WERI-Rb-1 (cell line): ENCODE measurements at regions not wholly inside any gene's neighbourhood (a gene's known extent, or its start where the extent isn't known, plus 50 kb on each side); places are given as distances from the start of the nearest gene placed in this dataset.

Source experiments
- DNase-seq: peaks from one replicate; pipeline ENCODE4 v3.0.0-alpha.2; 2020
- H3K27ac ChIP-seq: fragments of 250-450 bp; sonication (Bioruptor Pico); 2 replicates; pipeline ENCODE4 v1.5.1; 2020; ENCODE audit warnings: mild to moderate bottlenecking, moderate library complexity
- H3K27me3 ChIP-seq: fragments of 250-450 bp; sonication (Bioruptor Pico); 2 replicates; pipeline ENCODE4 v1.5.1; 2021; ENCODE audit warnings: mild to moderate bottlenecking, low read depth, moderate library complexity; ENCODE audit not compliant: insufficient read depth, severe bottlenecking
- H3K36me3 ChIP-seq: fragments of 250-450 bp; sonication (Bioruptor Pico); 2 replicates; pipeline ENCODE4 v1.5.1; 2020; ENCODE audit warnings: mild to moderate bottlenecking, moderate library complexity
- H3K4me3 ChIP-seq: 2 replicates; pipeline ENCODE4 v1.5.1; 2011; ENCODE audit warnings: low read depth, mild to moderate bottlenecking, control low read depth, low read length
- H3K9me3 ChIP-seq: fragments of 250-450 bp; sonication (Bioruptor Pico); 2 replicates; pipeline ENCODE4 v1.5.1; 2021; ENCODE audit warnings: mild to moderate bottlenecking, moderate library complexity; ENCODE audit not compliant: severe bottlenecking
- CTCF ChIP-seq: IDR thresholded peaks from 2 replicates; pipeline ENCODE4 v1.5.1; 2011; ENCODE audit warnings: low read depth, mild to moderate bottlenecking, control low read depth, inconsistent platforms, low read length

DNA sequence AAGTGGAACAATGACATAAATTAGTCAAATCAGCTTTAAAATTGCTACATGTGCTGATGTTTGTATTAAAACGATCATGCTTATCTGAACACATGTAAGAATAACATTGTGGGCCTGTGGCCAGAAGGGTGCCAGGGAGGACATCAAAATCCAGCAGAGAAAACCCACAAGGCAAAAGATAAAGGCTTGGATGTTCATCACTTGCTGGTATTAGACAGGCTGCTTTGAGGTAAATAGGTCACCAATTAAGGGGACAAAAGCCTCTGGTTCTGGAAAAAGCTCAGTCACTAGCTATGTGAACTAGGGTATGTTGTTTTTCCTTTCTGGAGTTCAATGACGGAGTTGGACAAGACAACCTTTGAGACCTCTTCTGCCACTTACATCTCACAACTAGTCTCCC, 74.4 kb upstream of the TMEM108 start:
- TF ChIP-seq CTCF = no peak
- no peak for DNase-seq
- no peaks in the 10 kb centered on the region for H3K36me3 ChIP-seq
- no peak overlapping the region for H3K4me3 ChIP-seq
- H3K27me3 ChIP-seq = no peaks in the 10 kb centered on the region
- no peaks in the 10 kb centered on the region for H3K9me3 ChIP-seq
- H3K27ac ChIP-seq = no peak overlapping the region

DNA sequence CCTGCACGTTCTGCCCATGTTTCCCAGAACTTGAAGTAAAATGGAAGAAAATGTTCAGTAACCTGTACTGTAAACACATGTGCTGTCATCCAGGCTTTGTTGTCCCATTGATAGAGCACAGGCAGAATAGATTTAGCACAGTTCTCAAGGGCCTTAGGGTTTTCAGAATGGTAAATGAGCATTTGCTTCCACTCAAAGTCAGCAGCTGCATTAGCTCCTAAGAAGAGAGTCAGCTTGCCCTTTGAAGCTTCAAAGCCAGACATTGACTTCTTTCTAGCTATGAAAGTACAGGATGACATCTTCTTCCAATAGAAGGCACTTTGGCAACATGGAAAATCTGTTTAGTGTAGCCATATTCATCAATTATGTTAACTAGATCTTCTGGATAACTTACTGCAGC, 76.2 kb upstream of the TMEM108 start:
- H3K9me3 ChIP-seq = no peaks in the 10 kb centered on the region
- no peaks in the 10 kb centered on the region for H3K36me3 ChIP-seq
- no peak for TF ChIP-seq CTCF
- no peak overlapping the region for H3K4me3 ChIP-seq
- no peak overlapping the region for H3K27ac ChIP-seq
- H3K27me3 ChIP-seq = no peaks in the 10 kb centered on the region
- no peak for DNase-seq

GRCh38 chr3:132953683-132954082, 84.5 kb upstream of the TMEM108 start:
- no peak for TF ChIP-seq CTCF
- H3K4me3 ChIP-seq = no peak overlapping the region
- DNase-seq = no peak
- H3K27me3 ChIP-seq = no peaks in the 10 kb centered on the region
- no peaks in the 10 kb centered on the region for H3K36me3 ChIP-seq
- H3K27ac ChIP-seq = no peak overlapping the region
- no peaks in the 10 kb centered on the region for H3K9me3 ChIP-seq

DNA sequence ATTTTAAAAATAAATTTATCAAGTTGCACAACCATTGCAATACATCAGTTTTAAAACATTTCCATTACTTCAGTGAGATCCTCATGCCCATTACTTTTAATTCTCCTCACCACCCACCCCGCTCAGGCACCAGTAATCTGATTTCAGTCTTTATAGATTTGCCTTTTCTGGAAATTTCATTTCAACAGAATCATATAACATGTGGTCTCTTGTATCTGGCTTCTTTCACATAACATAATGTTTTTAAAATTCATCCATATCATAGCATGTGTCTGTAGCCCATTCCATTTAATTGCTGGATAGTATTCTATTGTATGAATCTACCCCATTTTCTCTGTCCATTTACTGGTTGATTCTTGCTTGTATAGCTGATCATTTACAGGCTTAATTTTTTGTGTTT, 110.3 kb upstream of the TMEM108 start:
- no peak for DNase-seq
- TF ChIP-seq CTCF = no peak
- H3K27me3 ChIP-seq = no peaks in the 10 kb centered on the region

DNA sequence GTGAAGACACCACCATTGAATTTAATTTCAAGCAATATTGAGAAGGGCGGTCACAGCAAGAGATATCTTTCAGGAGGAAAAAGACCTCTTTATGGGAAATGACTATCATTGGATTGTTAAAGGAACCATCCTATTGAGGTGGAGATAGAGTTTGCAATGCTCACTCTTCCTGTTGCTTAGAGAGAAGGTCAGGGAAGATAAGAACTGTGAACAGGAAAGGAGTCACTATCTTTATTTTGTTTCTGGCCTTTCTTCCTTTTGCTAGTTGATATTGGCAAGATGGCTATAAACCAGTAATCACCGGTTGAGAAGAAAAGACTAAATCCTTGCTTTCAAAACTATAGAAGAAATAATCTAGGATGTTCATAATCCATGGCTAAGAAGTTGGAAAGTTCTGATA, 112.1 kb upstream of the TMEM108 start:
- H3K27me3 ChIP-seq = no peaks in the 10 kb centered on the region
- no peaks in the 10 kb centered on the region for H3K9me3 ChIP-seq
- H3K36me3 ChIP-seq = no peaks in the 10 kb centered on the region
- no peak overlapping the region for H3K27ac ChIP-seq
- DNase-seq = no peak
- no peak for TF ChIP-seq CTCF
- no peak overlapping the region for H3K4me3 ChIP-seq

More for the DNA sequence above, 110.3 kb upstream of the TMEM108 start:
- H3K9me3 ChIP-seq = no peaks in the 10 kb centered on the region
- H3K27ac ChIP-seq = no peak overlapping the region
- no peaks in the 10 kb centered on the region for H3K36me3 ChIP-seq
- no peak overlapping the region for H3K4me3 ChIP-seq

DNA sequence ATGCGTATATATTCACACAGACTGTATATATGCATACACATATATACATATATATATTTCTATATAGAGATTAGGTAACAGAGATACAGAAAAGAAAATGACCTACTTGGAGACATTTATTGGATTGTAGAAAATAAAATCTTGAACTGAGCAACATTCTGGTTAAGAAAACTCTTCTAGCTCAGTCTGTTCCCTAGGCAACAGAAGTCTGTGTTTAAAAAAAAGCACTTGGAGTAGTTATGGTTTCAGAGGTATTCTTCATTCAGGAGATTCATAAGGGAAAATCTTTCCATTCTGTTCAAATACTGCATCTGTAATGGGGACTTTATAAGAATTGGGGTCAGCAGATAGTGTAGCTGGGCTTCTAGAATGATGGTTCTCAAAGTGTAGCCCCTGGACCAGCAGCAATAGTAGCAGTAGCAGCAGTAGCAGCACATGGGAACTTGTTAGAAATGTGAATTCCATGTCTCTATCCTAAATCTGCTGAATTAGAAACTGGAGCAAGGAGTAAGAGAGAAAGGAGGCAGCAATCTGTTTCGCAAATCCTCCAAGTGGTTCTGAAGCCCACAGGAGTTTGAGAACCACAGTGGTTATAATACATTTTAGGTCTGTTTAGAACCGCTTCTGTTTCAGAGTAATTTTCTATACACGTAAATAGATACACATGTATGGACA, 112.8 kb upstream of the TMEM108 start:
- no peak overlapping the region for H3K27ac ChIP-seq
- DNase-seq = no peak

More for the DNA sequence above, 112.8 kb upstream of the TMEM108 start:
- TF ChIP-seq CTCF = no peak
- Histone ChIP-seq H3K4me3 (no peak overlapping the region), H3K36me3 (no peaks in the 10 kb centered on the region), H3K9me3 (no peaks in the 10 kb centered on the region), H3K27me3 (no peaks in the 10 kb centered on the region)
